ENCODE measurements at regions not wholly inside any gene's neighbourhood (a gene's known extent, or its start where the extent isn't known, plus 50 kb on each side); places are given as distances from the start of the nearest gene placed in this dataset.

GRCh38 chr10:47061776-47062175 is 150.5 kb downstream of the PTPN20 start:
- Histone ChIP-seq H3K27me3 (ENCODE audit: control insufficient read depth, insufficient read depth, low read length) (peaks cover 13% of the 10 kb centered on the region), H3K4me1 (ENCODE audit: control insufficient read depth, insufficient read depth, low read length) (no peaks in the 10 kb centered on the region), H3K4me3 (ENCODE audit: low read length) (no peak overlapping the region), H3K27ac (ENCODE audit: low read length) (no peak overlapping the region), H3K36me3 (ENCODE audit: control insufficient read depth, insufficient read depth, low read length) (no peaks in the 10 kb centered on the region), H3K9me3 (ENCODE audit: control insufficient read depth, low read depth, low read length) (no peaks in the 10 kb centered on the region)
- WGBS (ENCODE audit: insufficient coverage, low lambda C conversion rate): no CpG with 5 or more reads among the region's 3 CpGs
- no peak for DNase-seq

GRCh38 chr10:47062441-47063200 is 151.4 kb downstream of the PTPN20 start:
- WGBS (ENCODE audit: insufficient coverage, low lambda C conversion rate): 88% methylated on average over 5 of the region's 12 CpGs
- DNase-seq: no peak
- Histone ChIP-seq H3K27ac (ENCODE audit: low read length) (no peak overlapping the region), H3K27me3 (ENCODE audit: control insufficient read depth, insufficient read depth, low read length) (peaks cover 13% of the 10 kb centered on the region), H3K36me3 (ENCODE audit: control insufficient read depth, insufficient read depth, low read length) (no peaks in the 10 kb centered on the region), H3K4me3 (ENCODE audit: low read length) (no peak overlapping the region), H3K4me1 (ENCODE audit: control insufficient read depth, insufficient read depth, low read length) (no peaks in the 10 kb centered on the region), H3K9me3 (ENCODE audit: control insufficient read depth, low read depth, low read length) (no peaks in the 10 kb centered on the region)

DNA sequence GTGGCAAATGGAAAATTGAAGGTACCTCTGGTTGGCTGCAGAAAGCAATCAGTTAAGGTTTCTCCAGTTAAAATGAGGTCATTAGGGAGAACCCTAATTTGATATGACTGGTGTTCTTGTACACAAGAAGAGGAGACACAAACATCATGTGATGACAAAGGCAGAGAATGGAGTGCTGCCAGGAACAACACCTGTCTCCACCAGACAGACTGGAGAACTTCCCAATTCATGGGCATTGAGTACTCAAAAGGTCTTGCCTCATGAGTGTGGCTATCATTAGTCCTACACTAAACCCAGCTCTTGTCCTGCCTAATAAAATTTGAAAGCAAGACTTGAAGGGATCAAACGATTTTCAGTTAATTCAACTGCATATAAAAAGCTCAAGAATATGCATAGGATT is 152.6 kb downstream of the PTPN20 start:
- H3K4me1 ChIP-seq (ENCODE audit: control insufficient read depth, insufficient read depth, low read length): no peaks in the 10 kb centered on the region
- peaks cover 13% of the 10 kb centered on the region for H3K27me3 ChIP-seq (ENCODE audit: control insufficient read depth, insufficient read depth, low read length)
- WGBS (ENCODE audit: insufficient coverage, low lambda C conversion rate): 86% methylated on average over 1 of the region's 1 CpG
- no peaks in the 10 kb centered on the region for H3K36me3 ChIP-seq (ENCODE audit: control insufficient read depth, insufficient read depth, low read length)
- no peak overlapping the region for H3K4me3 ChIP-seq (ENCODE audit: low read length)
- H3K9me3 ChIP-seq (ENCODE audit: control insufficient read depth, low read depth, low read length): no peaks in the 10 kb centered on the region
- no peak overlapping the region for H3K27ac ChIP-seq (ENCODE audit: low read length)
- no peak for DNase-seq

- Histone ChIP-seq H3K4me3 (ENCODE audit: low read length) (no peak overlapping the region), H3K9me3 (ENCODE audit: control insufficient read depth, low read depth, low read length) (no peaks in the 10 kb centered on the region), H3K36me3 (ENCODE audit: control insufficient read depth, insufficient read depth, low read length) (no peaks in the 10 kb centered on the region), H3K27me3 (ENCODE audit: control insufficient read depth, insufficient read depth, low read length) (peaks cover 10% of the 10 kb centered on the region), H3K27ac (ENCODE audit: low read length) (no peak overlapping the region), H3K4me1 (ENCODE audit: control insufficient read depth, insufficient read depth, low read length) (no peaks in the 10 kb centered on the region)
- DNase-seq: no peak
- WGBS (ENCODE audit: insufficient coverage, low lambda C conversion rate): no CpG with 5 or more reads among the region's 4 CpGs
Observed at GRCh38 chr10:47065903-47066302, 154.7 kb downstream of the PTPN20 start.

DNA sequence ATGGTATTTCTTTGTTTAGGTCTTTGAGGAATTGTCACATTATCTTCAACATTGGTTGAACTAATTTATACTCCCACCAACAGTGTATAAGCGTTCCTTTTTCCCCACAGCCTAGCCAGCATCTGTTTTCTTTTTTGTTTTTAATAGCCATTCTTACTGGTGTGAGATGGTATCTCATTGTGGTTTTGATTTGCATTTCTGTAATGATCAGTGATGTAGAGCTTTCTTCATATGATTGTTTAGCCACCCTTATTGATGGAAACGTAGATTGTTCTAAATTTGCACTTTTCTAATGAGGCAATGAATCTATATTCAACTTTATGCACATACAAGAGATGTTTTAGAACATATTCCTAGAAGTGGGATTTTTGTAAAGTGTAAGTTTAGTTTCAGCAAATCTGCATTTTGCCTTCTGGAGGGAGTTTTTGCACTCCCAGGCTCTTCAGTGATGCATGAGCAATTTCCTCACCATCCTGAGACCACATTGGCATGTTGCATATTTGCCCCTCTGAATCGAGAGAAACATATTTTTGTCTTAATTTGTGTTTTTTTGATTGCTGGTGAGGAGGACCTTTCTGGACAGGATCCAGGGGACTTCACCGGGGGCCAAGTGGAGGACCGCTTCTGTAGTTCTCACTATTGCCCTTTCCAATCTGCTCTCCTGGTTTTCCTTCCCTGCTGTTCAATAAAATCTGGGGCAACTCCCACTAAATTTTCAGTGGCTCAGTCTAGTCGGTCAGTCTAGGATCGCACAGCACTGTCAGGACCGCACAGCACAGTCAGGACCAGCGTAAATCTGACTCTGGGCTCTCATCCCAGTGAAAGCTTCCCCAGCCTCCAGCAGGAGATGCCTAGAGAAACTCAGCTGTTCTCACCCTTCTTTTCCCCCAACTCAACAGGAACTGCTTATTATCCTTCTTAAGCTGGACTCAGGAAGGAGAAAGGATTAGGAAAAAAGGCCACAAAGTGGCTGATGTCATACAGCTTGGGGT is 157.0 kb downstream of the PTPN20 start:
- Histone ChIP-seq H3K36me3 (ENCODE audit: control insufficient read depth, insufficient read depth, low read length) (no peaks in the 10 kb centered on the region), H3K4me3 (ENCODE audit: low read length) (no peak overlapping the region), H3K27ac (ENCODE audit: low read length) (no peak overlapping the region), H3K27me3 (ENCODE audit: control insufficient read depth, insufficient read depth, low read length) (peaks cover 8% of the 10 kb centered on the region), H3K9me3 (ENCODE audit: control insufficient read depth, low read depth, low read length) (no peaks in the 10 kb centered on the region), H3K4me1 (ENCODE audit: control insufficient read depth, insufficient read depth, low read length) (no peaks in the 10 kb centered on the region)
- no peak for DNase-seq
- WGBS (ENCODE audit: insufficient coverage, low lambda C conversion rate): 80% methylated on average over 1 of the region's 9 CpGs

- no peak for DNase-seq
- no peaks in the 10 kb centered on the region for H3K9me3 ChIP-seq (ENCODE audit: control insufficient read depth, low read depth, low read length)
- H3K36me3 ChIP-seq (ENCODE audit: control insufficient read depth, insufficient read depth, low read length): no peaks in the 10 kb centered on the region
- H3K4me3 ChIP-seq (ENCODE audit: low read length): no peak overlapping the region
- peaks cover 6% of the 10 kb centered on the region for H3K27me3 ChIP-seq (ENCODE audit: control insufficient read depth, insufficient read depth, low read length)
- WGBS (ENCODE audit: insufficient coverage, low lambda C conversion rate): 89% methylated on average over 2 of the region's 3 CpGs
- no peaks in the 10 kb centered on the region for H3K4me1 ChIP-seq (ENCODE audit: control insufficient read depth, insufficient read depth, low read length)
- no peak overlapping the region for H3K27ac ChIP-seq (ENCODE audit: low read length)
Observed at GRCh38 chr10:47070541-47070940, 159.3 kb downstream of the PTPN20 start.

GRCh38 chr10:47071891-47072290 is 160.7 kb downstream of the PTPN20 start:
- Histone ChIP-seq H3K4me1 (ENCODE audit: control insufficient read depth, insufficient read depth, low read length) (no peaks in the 10 kb centered on the region), H3K27me3 (ENCODE audit: control insufficient read depth, insufficient read depth, low read length) (peaks cover 6% of the 10 kb centered on the region), H3K36me3 (ENCODE audit: control insufficient read depth, insufficient read depth, low read length) (no peaks in the 10 kb centered on the region), H3K9me3 (ENCODE audit: control insufficient read depth, low read depth, low read length) (no peaks in the 10 kb centered on the region), H3K4me3 (ENCODE audit: low read length) (no peak overlapping the region), H3K27ac (ENCODE audit: low read length) (no peak overlapping the region)
- DNase-seq: no peak

DNA sequence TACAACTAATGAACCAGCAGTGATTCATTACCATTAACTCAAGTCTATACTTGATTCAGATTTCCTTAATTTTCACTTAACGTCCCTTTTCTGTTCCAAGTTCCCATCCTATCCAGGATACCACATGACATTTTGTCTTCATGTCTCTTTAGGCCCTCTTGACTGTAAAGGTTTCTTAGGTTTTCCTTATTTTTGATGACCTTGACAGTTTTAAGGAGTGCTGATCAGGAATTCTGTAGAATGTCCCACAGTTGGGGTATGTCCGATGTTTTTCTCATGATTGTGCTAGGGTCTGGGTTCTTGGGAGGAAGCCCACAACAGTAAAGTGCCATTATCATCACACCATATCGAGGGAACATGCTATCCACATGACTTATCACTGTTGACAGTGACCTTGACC is 162.7 kb downstream of the PTPN20 start:
- DNase-seq: no peak
- Histone ChIP-seq H3K4me1 (ENCODE audit: control insufficient read depth, insufficient read depth, low read length) (no peaks in the 10 kb centered on the region), H3K27ac (ENCODE audit: low read length) (no peak overlapping the region), H3K9me3 (ENCODE audit: control insufficient read depth, low read depth, low read length) (no peaks in the 10 kb centered on the region), H3K27me3 (ENCODE audit: control insufficient read depth, insufficient read depth, low read length) (peaks cover 6% of the 10 kb centered on the region), H3K4me3 (ENCODE audit: low read length) (no peak overlapping the region), H3K36me3 (ENCODE audit: control insufficient read depth, insufficient read depth, low read length) (no peaks in the 10 kb centered on the region)
- WGBS (ENCODE audit: insufficient coverage, low lambda C conversion rate): 80% methylated on average over 1 of the region's 3 CpGs

GRCh38 chr10:47076949-47077361 is 165.7 kb downstream of the PTPN20 start:
- DNase-seq: no peak
- H3K36me3 ChIP-seq (ENCODE audit: control insufficient read depth, insufficient read depth, low read length): no peaks in the 10 kb centered on the region
- no peak overlapping the region for H3K4me3 ChIP-seq (ENCODE audit: low read length)
- H3K27ac ChIP-seq (ENCODE audit: low read length): no peak overlapping the region
- no peaks in the 10 kb centered on the region for H3K4me1 ChIP-seq (ENCODE audit: control insufficient read depth, insufficient read depth, low read length)
- H3K27me3 ChIP-seq (ENCODE audit: control insufficient read depth, insufficient read depth, low read length): peaks cover 4% of the 10 kb centered on the region
- 70% methylated on average over 4 of the region's 8 CpGs for WGBS (ENCODE audit: insufficient coverage, low lambda C conversion rate)
- no peaks in the 10 kb centered on the region for H3K9me3 ChIP-seq (ENCODE audit: control insufficient read depth, low read depth, low read length)

GRCh38 chr10:47077386-47077785 is 166.2 kb downstream of the PTPN20 start:
- H3K27ac ChIP-seq (ENCODE audit: low read length): no peak overlapping the region
- no peaks in the 10 kb centered on the region for H3K9me3 ChIP-seq (ENCODE audit: control insufficient read depth, low read depth, low read length)
- no CpG with 5 or more reads among the region's 9 CpGs for WGBS (ENCODE audit: insufficient coverage, low lambda C conversion rate)
- H3K4me3 ChIP-seq (ENCODE audit: low read length): no peak overlapping the region
- no peak for DNase-seq
- no peaks in the 10 kb centered on the region for H3K36me3 ChIP-seq (ENCODE audit: control insufficient read depth, insufficient read depth, low read length)
- no peaks in the 10 kb centered on the region for H3K4me1 ChIP-seq (ENCODE audit: control insufficient read depth, insufficient read depth, low read length)
- peaks cover 2% of the 10 kb centered on the region for H3K27me3 ChIP-seq (ENCODE audit: control insufficient read depth, insufficient read depth, low read length)

Data from large intestine (tissue), 3 donors.